ENCODE measurements at regions not wholly inside any gene's neighbourhood (a gene's known extent, or its start where the extent isn't known, plus 50 kb on each side); places are given as distances from the start of the nearest gene placed in this dataset.

GRCh38 chr10:32153931-32154330 lies 97.7 kb upstream of the KIF5B start:
- TF ChIP-seq EZH2 (IDR thresholded peaks at IDR 0.05; ENCODE audit: low read length), result no peak
- no peak for TF ChIP-seq CTCF (optimal IDR thresholded peaks at IDR 0.05 in 1 of 3, IDR thresholded peaks at IDR 0.05 in 1 of 3, conservative IDR thresholded peaks at IDR 0.05 in 1 of 3; ENCODE audit: extremely low read depth in 1 of 3, insufficient read depth in 2 of 3, low read length in 3 of 3)
- Histone ChIP-seq H2AFZ (ENCODE audit: control insufficient read depth, low read length) (no peak overlapping the region), H4K20me1 (ENCODE audit: control insufficient read depth, extremely low read depth, insufficient read depth, low read length) (no peaks in the 10 kb centered on the region), H3K4me1 (ENCODE audit: control insufficient read depth, extremely low read depth, insufficient read depth, low read length) (peaks cover 28% of the 10 kb centered on the region), H3K27me3 (ENCODE audit: control insufficient read depth, extremely low read depth, insufficient read depth, low read length) (no peaks in the 10 kb centered on the region), H3K9me3 (ENCODE audit: control insufficient read depth, low read depth, low read length) (no peaks in the 10 kb centered on the region), H3K9ac (ENCODE audit: control insufficient read depth, extremely low read depth, insufficient read depth, low read length) (no peak overlapping the region), H3K4me2 (ENCODE audit: control insufficient read depth, extremely low read depth, insufficient read depth, low read depth, low read length) (no peak overlapping the region), H3K36me3 (ENCODE audit: control insufficient read depth in 2 of 2, extremely low read depth in 1 of 2, insufficient read depth in 2 of 2, low read length in 2 of 2) (no peaks in the 10 kb centered on the region), H3K9me1 (ENCODE audit: control insufficient read depth, extremely low read depth, insufficient read depth, low read length) (no peaks in the 10 kb centered on the region), H3K4me3 (ENCODE audit: control insufficient read depth in 2 of 3, extremely low read depth in 1 of 3, insufficient read depth in 2 of 3, low read depth in 1 of 3, low read length in 3 of 3) (no peak overlapping the region), H3K79me2 (ENCODE audit: control insufficient read depth, insufficient read depth, low read length) (no peaks in the 10 kb centered on the region), H3K27ac (ENCODE audit: control insufficient read depth, insufficient read depth, low read length) (no peak overlapping the region)
- dilution Hi-C loops (cut with MboI; ENCODE audit: extremely low pct_ligation_motif_present, low sequenced_read_pairs), result no loop called here
- DNase-seq (ENCODE audit: low read depth, low spot score) (no peak), FAIRE-seq (no peak)

- Histone ChIP-seq H3K4me2 (ENCODE audit: control insufficient read depth, extremely low read depth, insufficient read depth, low read depth, low read length) (no peak overlapping the region), H3K4me3 (ENCODE audit: control insufficient read depth in 2 of 3, extremely low read depth in 1 of 3, insufficient read depth in 2 of 3, low read depth in 1 of 3, low read length in 3 of 3) (no peak overlapping the region), H3K9ac (ENCODE audit: control insufficient read depth, extremely low read depth, insufficient read depth, low read length) (no peak overlapping the region), H3K9me1 (ENCODE audit: control insufficient read depth, extremely low read depth, insufficient read depth, low read length) (no peaks in the 10 kb centered on the region), H2AFZ (ENCODE audit: control insufficient read depth, low read length) (no peak overlapping the region), H3K27ac (ENCODE audit: control insufficient read depth, insufficient read depth, low read length) (no peak overlapping the region), H3K79me2 (ENCODE audit: control insufficient read depth, insufficient read depth, low read length) (no peaks in the 10 kb centered on the region), H3K9me3 (ENCODE audit: control insufficient read depth, low read depth, low read length) (no peaks in the 10 kb centered on the region), H3K4me1 (ENCODE audit: control insufficient read depth, extremely low read depth, insufficient read depth, low read length) (peaks cover 31% of the 10 kb centered on the region), H4K20me1 (ENCODE audit: control insufficient read depth, extremely low read depth, insufficient read depth, low read length) (no peaks in the 10 kb centered on the region), H3K36me3 (ENCODE audit: control insufficient read depth in 2 of 2, extremely low read depth in 1 of 2, insufficient read depth in 2 of 2, low read length in 2 of 2) (no peaks in the 10 kb centered on the region), H3K27me3 (ENCODE audit: control insufficient read depth, extremely low read depth, insufficient read depth, low read length) (no peaks in the 10 kb centered on the region)
- TF ChIP-seq EZH2 (IDR thresholded peaks at IDR 0.05; ENCODE audit: low read length) (no peak), CTCF (optimal IDR thresholded peaks at IDR 0.05 in 1 of 3, IDR thresholded peaks at IDR 0.05 in 1 of 3, conservative IDR thresholded peaks at IDR 0.05 in 1 of 3; ENCODE audit: extremely low read depth in 1 of 3, insufficient read depth in 2 of 3, low read length in 3 of 3) (no peak)
- dilution Hi-C loops (cut with MboI; ENCODE audit: extremely low pct_ligation_motif_present, low sequenced_read_pairs), result no loop called here
- FAIRE-seq (no peak), DNase-seq (ENCODE audit: low read depth, low spot score) (no peak)
Measured at GRCh38 chr10:32153252-32153651, 97.0 kb upstream of the KIF5B start.
